HPDE6-E6E7 (cell line): ENCODE measurements at regions not wholly inside any gene's neighbourhood (a gene's known extent, or its start where the extent isn't known, plus 50 kb on each side); places are given as distances from the start of the nearest gene placed in this dataset.
"Not testable (repeated sequence)": the region's sequence is repeated elsewhere in the genome, so short reads cannot be mapped to it uniquely, and the experiment has no call there.

Source experiments
- DNase-seq: peaks from one replicate; pipeline ENCODE4 v3.0.0; 2011; ENCODE audit warnings: missing footprints; ENCODE audit errors: extremely low spot score

GRCh38 chr14:30362369-30363218, 196.4 kb upstream of the G2E3 start:
- DNase-seq, result no peak

GRCh38 chr14:30363219-30363880, 195.6 kb upstream of the G2E3 start:
- DNase-seq, result not testable (repeated sequence)

- DNase-seq, result no peak
These were observed 189.3 kb upstream of the G2E3 start for GRCh38 chr14:30369502-30370180.

GRCh38 chr14:30373053-30373452, 185.9 kb upstream of the G2E3 start:
- DNase-seq, result no peak

- no peak for DNase-seq
These were observed 185.4 kb upstream of the G2E3 start for GRCh38 chr14:30373526-30373925.

GRCh38 chr14:30375296-30375892, 183.6 kb upstream of the G2E3 start:
- DNase-seq, result peak; percentile 52

GRCh38 chr14:30381861-30382480, 177.0 kb upstream of the G2E3 start:
- no peak for DNase-seq

- DNase-seq, result no peak
These were observed 173.0 kb upstream of the G2E3 start for GRCh38 chr14:30385925-30386324.

- no peak for DNase-seq
These were observed 171.1 kb upstream of the G2E3 start for GRCh38 chr14:30387871-30388270.

- DNase-seq, result no peak
These were observed 169.7 kb upstream of the G2E3 start for GRCh38 chr14:30389134-30389876.

GRCh38 chr14:30389877-30390385, 169.0 kb upstream of the G2E3 start:
- no peak for DNase-seq

- DNase-seq, result no peak
These were observed 163.9 kb upstream of the G2E3 start for GRCh38 chr14:30395065-30395464.

- DNase-seq, result no peak
These were observed 156.1 kb upstream of the G2E3 start for GRCh38 chr14:30402846-30403245.

GRCh38 chr14:30403791-30404190, 155.2 kb upstream of the G2E3 start:
- DNase-seq, result no peak

GRCh38 chr14:30409508-30410015, 149.4 kb upstream of the G2E3 start:
- DNase-seq, result not testable (repeated sequence)

GRCh38 chr14:30410986-30411385, 148.0 kb upstream of the G2E3 start:
- DNase-seq, result no peak

- DNase-seq, result not testable (repeated sequence)
These were observed 145.8 kb upstream of the G2E3 start for GRCh38 chr14:30413184-30413583.

- DNase-seq, result no peak
These were observed 141.8 kb upstream of the G2E3 start for GRCh38 chr14:30417121-30417520.

GRCh38 chr14:30417999-30418398, 141.0 kb upstream of the G2E3 start:
- no peak for DNase-seq

GRCh38 chr14:30419037-30419436, 139.9 kb upstream of the G2E3 start:
- DNase-seq, result no peak

- no peak for DNase-seq
These were observed 138.4 kb upstream of the G2E3 start for GRCh38 chr14:30420515-30420914.
